ENCODE measurements at regions not wholly inside any gene's neighbourhood (a gene's known extent, or its start where the extent isn't known, plus 50 kb on each side); places are given as distances from the start of the nearest gene placed in this dataset.

GRCh38 chr18:38644875-38645641 lies 1079.5 kb upstream of the CELF4 start:
- TF ChIP-seq HDAC2 (IDR thresholded peaks at IDR 0.05) (no peak), EZH2 (IDR thresholded peaks at IDR 0.05; ENCODE audit: borderline replicate concordance, control insufficient read depth, low read depth, low read length) (no peak), GABPA (IDR thresholded peaks at IDR 0.05; ENCODE audit: low read depth) (no peak), NFIC (IDR thresholded peaks at IDR 0.05; ENCODE audit: low read depth, low read length) (no peak), JUND (IDR thresholded peaks at IDR 0.05; ENCODE audit: low read depth, low read length) (no peak)
- TF ChIP-seq, protein P1, sequence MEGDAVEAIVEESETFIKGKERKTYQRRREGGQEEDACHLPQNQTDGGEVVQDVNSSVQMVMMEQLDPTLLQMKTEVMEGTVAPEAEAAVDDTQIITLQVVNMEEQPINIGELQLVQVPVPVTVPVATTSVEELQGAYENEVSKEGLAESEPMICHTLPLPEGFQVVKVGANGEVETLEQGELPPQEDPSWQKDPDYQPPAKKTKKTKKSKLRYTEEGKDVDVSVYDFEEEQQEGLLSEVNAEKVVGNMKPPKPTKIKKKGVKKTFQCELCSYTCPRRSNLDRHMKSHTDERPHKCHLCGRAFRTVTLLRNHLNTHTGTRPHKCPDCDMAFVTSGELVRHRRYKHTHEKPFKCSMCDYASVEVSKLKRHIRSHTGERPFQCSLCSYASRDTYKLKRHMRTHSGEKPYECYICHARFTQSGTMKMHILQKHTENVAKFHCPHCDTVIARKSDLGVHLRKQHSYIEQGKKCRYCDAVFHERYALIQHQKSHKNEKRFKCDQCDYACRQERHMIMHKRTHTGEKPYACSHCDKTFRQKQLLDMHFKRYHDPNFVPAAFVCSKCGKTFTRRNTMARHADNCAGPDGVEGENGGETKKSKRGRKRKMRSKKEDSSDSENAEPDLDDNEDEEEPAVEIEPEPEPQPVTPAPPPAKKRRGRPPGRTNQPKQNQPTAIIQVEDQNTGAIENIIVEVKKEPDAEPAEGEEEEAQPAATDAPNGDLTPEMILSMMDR (IDR thresholded peaks at IDR 0.05 in 2 of 3, conservative IDR thresholded peaks at IDR 0.05 in 1 of 3; ENCODE audit: control insufficient read depth in 2 of 3, extremely low read depth in 1 of 3, insufficient read depth in 1 of 3, low read depth in 3 of 3, low read length in 3 of 3): no peak

Measured in GM12878 (cell line).